ENCODE measurements at regions not wholly inside any gene's neighbourhood (a gene's known extent, or its start where the extent isn't known, plus 50 kb on each side); places are given as distances from the start of the nearest gene placed in this dataset.
A peak's percentile ranks its signal among the peaks of the same experiment; 100 is the strongest.
"Not testable (repeated sequence)": the region's sequence is repeated elsewhere in the genome, so short reads cannot be mapped to it uniquely, and the experiment has no call there.

DNA sequence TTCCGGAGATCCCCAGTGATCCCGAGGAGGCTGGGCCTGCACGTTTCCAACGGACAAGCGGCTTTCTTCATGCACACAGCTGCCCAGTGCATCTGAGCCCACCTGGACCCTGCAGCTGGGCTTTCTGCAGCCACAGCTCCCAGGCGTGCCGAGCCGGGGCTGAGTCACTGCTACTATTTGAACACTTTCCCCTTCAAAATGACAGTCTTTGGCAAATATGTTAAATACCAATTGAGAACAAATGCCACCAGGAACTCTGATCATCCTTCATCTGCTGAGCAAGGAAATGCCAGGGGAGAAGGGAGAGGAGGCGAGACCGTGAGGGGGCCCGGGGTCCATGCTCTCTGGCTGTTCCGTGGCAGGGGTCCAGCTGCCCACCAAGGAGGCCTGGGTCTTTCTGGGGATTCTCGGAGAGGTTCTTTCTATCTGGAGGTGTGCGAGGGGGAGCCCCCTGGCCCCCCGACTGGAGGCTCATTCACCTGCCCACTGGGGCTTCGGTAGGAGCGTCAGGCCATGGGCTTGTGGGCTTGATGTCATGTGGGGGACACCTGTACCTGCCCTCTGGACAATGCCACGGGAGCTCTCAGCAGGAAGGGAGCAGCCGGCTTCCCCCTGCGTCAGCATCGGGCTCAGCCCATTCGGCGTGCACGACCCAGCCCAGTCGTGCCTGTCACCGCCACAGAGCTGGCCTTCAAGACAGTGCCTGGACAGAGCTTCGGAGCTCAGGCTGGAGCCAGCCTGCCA is 159.6 kb downstream of the CTTN start:
- TF ChIP-seq, protein P1, sequence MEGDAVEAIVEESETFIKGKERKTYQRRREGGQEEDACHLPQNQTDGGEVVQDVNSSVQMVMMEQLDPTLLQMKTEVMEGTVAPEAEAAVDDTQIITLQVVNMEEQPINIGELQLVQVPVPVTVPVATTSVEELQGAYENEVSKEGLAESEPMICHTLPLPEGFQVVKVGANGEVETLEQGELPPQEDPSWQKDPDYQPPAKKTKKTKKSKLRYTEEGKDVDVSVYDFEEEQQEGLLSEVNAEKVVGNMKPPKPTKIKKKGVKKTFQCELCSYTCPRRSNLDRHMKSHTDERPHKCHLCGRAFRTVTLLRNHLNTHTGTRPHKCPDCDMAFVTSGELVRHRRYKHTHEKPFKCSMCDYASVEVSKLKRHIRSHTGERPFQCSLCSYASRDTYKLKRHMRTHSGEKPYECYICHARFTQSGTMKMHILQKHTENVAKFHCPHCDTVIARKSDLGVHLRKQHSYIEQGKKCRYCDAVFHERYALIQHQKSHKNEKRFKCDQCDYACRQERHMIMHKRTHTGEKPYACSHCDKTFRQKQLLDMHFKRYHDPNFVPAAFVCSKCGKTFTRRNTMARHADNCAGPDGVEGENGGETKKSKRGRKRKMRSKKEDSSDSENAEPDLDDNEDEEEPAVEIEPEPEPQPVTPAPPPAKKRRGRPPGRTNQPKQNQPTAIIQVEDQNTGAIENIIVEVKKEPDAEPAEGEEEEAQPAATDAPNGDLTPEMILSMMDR (conservative IDR thresholded peaks at IDR 0.05; ENCODE audit: low read length) = no peak

DNA sequence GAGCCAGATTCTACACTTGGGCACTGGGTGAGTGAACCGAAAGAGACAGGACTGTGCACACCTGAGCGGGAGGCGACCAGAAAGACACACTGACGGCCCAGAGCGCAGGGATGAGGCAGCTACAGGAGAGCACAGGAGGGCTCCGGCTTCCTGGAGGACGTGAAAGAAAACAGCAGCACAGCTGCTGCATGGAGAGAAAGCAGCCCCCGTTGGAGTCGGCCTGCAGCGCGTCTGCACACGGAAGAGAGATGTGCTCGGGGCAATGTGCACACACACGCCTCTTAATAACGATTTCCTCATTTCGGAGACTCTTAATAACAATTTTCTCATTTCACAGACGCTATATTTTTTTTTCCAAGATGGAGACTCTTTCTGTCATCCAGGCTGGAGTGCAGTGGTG is 160.4 kb downstream of the CTTN start:
- no peak for DNase-seq (ENCODE audit: low read depth)
- TF ChIP-seq, protein P1 (conservative IDR thresholded peaks at IDR 0.05; ENCODE audit: low read length) = no peak
- no peak overlapping the region for H3K4me3 ChIP-seq (ENCODE audit: low read length)

More for the DNA sequence above, 159.6 kb downstream of the CTTN start:
- H3K4me3 ChIP-seq (ENCODE audit: low read length) = no peak overlapping the region
- DNase-seq (ENCODE audit: low read depth) = peak; percentile 5

GRCh38 chr11:70559516-70559915 is 161.2 kb downstream of the CTTN start:
- TF ChIP-seq, protein P1 (conservative IDR thresholded peaks at IDR 0.05; ENCODE audit: low read length) = no peak

GRCh38 chr11:70560621-70561020 is 162.3 kb downstream of the CTTN start:
- not testable (repeated sequence) for DNase-seq (ENCODE audit: low read depth); H3K4me3 ChIP-seq (ENCODE audit: low read length)

More at GRCh38 chr11:70559516-70559915, 161.2 kb downstream of the CTTN start:
- no peak for DNase-seq (ENCODE audit: low read depth)
- H3K4me3 ChIP-seq (ENCODE audit: low read length) = no peak overlapping the region

DNA sequence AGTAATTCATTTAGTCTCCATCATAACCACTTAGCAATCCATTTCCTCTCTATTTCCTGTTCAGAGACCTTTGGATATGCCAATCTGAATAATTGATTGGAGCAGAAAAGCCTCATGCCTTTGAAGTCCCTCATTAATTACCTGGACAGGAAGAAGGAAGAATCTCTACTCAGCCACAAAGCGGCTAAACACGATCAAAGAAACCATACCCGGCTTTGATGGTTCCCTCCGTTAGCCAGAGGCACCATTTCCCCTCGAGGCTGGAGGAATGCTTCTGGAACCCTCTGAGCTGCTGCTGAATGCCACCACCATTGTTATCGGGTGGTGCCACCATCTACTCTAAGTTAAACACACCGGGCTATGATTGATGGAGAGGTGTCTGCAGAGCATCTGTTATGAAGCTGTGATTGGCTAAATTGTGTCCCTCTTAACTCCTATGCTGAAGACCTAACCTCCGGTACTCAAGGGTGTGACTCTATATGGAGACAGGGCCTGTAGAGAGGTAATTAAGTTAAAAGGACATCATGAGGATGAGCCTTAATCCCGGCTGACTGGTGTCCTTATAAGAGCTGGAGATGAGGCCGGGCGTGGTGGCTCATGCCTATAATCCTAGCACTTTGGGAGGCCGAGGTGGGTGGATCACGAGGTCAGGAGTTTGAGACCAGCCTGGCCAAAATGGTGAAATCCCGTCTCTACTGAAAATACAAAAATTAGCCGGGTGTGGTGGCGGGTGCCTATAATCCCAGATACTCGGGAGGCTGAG is 168.6 kb downstream of the CTTN start:
- H3K4me3 ChIP-seq (ENCODE audit: low read length) = no peak overlapping the region

GRCh38 chr11:70567680-70568034 is 169.3 kb downstream of the CTTN start:
- H3K4me3 ChIP-seq (ENCODE audit: low read length) = peak overlapping the region; percentile 62
- TF ChIP-seq, protein P1 (conservative IDR thresholded peaks at IDR 0.05; ENCODE audit: low read length) = no peak
- DNase-seq (ENCODE audit: low read depth) = no peak

More for the DNA sequence above, 168.6 kb downstream of the CTTN start:
- DNase-seq (ENCODE audit: low read depth) = no peak
- TF ChIP-seq, protein P1 (conservative IDR thresholded peaks at IDR 0.05; ENCODE audit: low read length) = no peak

- TF ChIP-seq, protein P1 (conservative IDR thresholded peaks at IDR 0.05; ENCODE audit: low read length) = peak; percentile 41
- H3K4me3 ChIP-seq (ENCODE audit: low read length) = peak overlapping the region; percentile 62
- DNase-seq (ENCODE audit: low read depth) = peak; percentile 54
These were observed 169.9 kb downstream of the CTTN start for GRCh38 chr11:70568035-70568813.
